HG02943 (cell line): ENCODE measurements at regions not wholly inside any gene's neighbourhood (a gene's known extent, or its start where the extent isn't known, plus 50 kb on each side); places are given as distances from the start of the nearest gene placed in this dataset.

ENCODE experiments used
- ATAC-seq: cut with Tn5 transposase; IDR thresholded peaks from one replicate; pipeline ENCODE4 v1.9.1; 2021; ENCODE audit warnings: mild to moderate bottlenecking, low read depth, moderate library complexity; ENCODE audit not compliant: unreplicated experiment

GRCh38 chr4:111744847-111745246, 400.4 kb upstream of the FAM241A start:
- no peak for ATAC-seq

- no peak for ATAC-seq
These were observed 397.1 kb upstream of the FAM241A start for GRCh38 chr4:111748157-111748556.

GRCh38 chr4:111754003-111754402, 391.3 kb upstream of the FAM241A start:
- ATAC-seq = no peak

DNA sequence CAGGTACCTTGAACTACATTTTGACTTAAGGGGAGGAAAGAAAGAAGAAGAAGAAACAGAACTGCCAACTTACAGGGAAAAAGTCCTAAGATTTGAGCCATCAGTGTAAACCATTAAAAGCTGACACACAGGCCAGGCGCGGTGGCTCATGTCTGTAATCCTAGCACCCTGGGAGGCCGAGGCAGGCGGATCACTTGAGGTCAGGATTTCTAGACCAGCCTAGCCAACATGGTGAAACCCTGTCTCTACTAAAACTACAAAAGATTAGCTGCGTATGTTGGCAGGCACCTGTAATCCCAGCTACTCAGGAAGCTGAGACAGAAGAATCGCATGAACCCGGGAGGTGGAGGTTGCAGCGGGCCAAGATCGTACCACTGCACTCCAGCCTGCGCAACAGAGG, 389.7 kb upstream of the FAM241A start:
- no peak for ATAC-seq

DNA sequence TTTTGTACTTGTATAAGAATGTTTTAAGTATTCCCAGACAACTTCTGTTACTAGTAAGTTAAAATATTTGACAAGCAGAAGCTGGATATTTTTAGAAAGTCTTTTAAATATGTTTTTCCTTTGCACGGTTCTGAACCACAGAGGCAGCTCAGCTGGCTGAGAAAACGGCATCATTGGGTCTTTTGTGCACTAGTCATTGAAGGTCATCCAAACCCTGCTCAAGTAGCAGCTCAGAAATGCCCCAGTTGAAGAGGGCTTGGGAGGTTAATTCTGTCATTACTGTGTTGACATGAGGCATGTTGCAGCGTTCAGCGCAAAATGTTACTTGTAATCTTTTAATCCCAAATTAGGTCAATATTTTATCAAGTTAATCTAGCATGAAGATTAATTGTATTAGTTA, 383.7 kb upstream of the FAM241A start:
- no peak for ATAC-seq

DNA sequence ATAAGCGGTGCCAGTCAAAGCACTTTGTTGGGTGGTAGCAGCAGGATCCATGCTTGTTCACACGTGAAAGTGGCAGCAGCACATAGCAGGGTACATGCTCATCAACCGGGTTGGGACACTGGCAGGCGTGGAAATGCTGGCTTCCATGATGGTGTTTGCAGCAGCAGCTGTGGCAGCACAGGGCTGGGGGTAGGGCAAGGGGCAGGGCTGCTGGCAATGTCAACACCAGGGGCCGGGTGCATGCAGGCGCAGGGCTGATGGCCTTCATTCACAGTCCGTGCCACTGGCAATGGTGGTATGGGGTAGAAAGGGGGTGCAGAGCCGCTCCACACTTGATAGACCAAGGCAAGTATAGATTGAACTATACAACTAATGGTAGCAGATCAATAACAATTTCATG, 374.7 kb upstream of the FAM241A start:
- no peak for ATAC-seq

DNA sequence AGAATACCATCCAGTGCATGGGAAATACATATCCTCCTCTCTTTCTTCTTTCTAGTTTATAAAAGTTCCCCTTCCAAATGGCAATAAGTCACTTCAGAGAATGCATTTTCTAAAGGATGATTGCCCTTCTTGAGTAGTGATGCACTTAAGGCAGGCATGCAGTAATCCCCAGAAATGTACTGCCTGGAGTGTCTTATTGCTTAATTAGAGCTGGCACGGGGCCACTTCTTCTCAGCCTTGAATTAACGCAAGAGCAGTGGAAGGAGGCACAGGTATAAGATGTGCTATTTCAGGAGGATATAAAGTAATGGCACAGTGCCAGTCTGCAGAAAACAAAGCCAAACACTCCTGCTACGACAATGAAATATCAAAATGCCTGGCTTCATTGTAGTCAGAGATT, 371.4 kb upstream of the FAM241A start:
- no peak for ATAC-seq

- no peak for ATAC-seq
These were observed 369.5 kb upstream of the FAM241A start for GRCh38 chr4:111775556-111776297.

GRCh38 chr4:111776561-111776960, 368.7 kb upstream of the FAM241A start:
- no peak for ATAC-seq

DNA sequence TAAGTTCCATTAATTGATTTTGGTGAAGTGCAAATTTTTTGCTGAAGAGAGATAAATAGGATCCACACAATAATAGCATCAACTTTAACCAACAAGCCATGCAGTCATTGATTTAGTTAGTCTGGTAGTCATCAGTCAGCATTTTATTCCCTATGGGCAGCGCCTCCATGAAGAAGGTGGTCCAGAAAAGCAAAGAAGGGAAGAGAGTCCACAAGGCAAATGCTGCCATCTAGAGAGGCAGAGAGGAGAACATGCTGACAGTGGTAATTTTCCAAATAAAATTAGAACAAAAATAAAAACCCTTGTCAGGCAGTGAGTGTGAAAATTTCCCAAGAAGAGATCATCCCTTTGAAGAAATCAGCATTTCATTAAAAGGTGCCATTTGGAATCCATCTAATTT, 366.7 kb upstream of the FAM241A start:
- no peak for ATAC-seq

- ATAC-seq = no peak
These were observed 364.3 kb upstream of the FAM241A start for GRCh38 chr4:111780965-111781364.

DNA sequence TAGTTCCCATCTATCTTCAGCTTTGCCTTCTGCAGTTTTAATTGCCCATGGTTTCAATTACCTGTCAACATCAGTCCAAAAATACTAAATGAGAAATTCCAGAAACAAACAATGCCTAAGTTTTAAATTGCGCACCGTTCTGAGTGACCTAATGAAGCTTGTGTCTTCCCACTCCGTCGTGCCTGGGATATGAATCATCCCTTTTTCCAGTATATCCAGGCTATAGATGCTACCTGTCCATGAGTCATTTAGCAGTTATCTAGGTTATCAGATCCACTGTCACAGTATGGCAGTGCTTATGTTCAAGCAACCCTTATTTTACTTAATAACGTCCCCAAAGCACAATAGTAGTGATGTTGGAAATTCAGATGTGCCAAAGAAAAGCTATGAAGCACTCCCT, 363.6 kb upstream of the FAM241A start:
- ATAC-seq = no peak

- no peak for ATAC-seq
These were observed 357.2 kb upstream of the FAM241A start for GRCh38 chr4:111788099-111788498.

- ATAC-seq = no peak
These were observed 355.2 kb upstream of the FAM241A start for GRCh38 chr4:111789901-111790640.

DNA sequence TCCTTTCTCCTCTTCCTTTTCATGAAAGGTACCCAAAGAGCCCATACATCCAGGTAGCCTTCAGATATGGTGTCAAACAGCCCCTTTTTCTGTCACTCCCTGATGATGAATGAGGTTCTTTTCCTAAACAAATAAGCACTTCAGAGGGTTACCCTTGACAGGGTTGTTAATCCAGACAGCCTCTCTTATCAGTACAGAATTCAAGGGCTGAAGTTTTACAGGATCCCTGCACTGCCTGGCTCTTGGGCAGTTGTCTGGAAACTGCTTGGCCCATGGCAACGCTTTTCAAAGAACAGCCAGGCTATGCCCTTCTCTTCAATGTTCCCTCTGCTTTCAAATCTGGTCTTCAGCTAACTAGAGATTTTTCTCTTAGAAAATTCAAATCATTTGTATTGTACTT, 352.6 kb upstream of the FAM241A start:
- no peak for ATAC-seq

GRCh38 chr4:111793433-111794091, 351.7 kb upstream of the FAM241A start:
- no peak for ATAC-seq

DNA sequence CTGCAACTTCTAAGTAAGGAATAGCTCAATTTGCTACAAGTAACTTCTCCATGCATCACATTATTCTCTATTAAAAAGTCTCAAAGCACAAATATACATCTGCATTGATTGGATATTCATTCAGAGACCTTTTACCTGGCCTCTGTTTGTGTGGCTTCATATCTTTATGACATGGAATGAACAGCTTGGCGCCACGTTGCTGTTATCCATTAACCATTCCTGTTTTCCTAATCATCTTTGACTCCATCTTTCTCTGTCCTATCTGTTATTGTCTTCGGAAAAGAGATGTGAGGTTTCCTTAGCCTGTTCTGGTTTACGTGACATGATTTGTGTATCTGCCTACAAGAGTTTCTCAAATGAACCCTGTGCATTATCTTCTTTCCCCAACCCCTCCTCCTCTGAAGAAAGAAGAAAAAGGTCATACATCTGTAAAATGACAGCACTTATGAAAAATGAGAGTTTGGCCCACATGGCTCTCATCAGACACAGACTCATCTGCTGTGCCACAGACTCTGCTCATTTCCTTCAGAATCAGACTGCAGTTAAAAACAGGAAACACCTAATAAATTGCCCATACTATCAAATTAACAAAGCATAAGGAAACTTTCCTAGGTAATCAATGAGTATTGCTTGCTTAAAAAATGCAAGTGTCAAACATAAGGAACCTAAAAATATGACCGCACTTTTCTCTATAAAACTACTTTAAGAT, 347.6 kb upstream of the FAM241A start:
- no peak for ATAC-seq

GRCh38 chr4:111798840-111799239, 346.4 kb upstream of the FAM241A start:
- no peak for ATAC-seq

DNA sequence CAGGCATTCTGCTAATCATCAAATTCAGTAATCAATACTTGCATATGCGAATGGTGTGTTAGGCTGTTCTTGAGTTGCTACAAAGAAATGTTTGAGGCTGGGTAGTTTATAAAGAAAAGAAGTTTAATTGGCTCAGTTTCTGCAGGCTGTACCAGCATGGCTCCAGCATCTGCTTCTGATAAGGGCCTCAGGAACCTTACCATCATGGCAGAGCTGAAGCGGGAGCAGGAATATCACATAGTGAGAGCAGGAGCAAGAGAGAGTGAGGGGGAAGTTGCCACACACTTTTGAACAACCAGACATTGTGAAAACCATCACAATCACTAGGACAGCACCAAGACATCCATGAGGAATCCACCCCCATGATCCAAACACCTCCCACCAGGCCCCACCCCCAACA, 344.7 kb upstream of the FAM241A start:
- ATAC-seq = no peak

DNA sequence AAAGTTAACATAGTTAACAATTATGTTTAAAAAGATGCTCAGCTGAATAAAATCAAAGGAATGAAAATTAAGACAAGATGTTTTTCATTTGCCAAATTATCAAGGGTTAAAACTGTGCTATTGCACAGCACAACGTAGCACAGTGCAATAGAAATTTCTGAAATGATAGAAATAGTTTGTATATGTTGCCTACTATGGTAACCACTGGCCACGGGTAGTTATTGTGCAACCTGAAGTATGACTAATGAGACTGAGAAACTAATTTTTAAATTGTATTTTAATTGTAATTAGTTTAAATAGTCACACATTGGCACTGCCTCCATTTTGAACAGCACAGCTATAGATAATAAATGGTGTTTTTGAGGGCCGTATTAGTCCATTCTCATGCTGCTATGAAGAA, 343.1 kb upstream of the FAM241A start:
- ATAC-seq = no peak

GRCh38 chr4:111806331-111806730, 338.9 kb upstream of the FAM241A start:
- ATAC-seq = no peak
